Stimulated activated CD8-positive, alpha-beta memory T cell treated with anti-CD3 and anti-CD28 coated beads, Interleukin-15, amount 100 ng/mL, for 1 hour (primary cell): ENCODE measurements at regions not wholly inside any gene's neighbourhood (a gene's known extent, or its start where the extent isn't known, plus 50 kb on each side); places are given as distances from the start of the nearest gene placed in this dataset.

ENCODE experiments used
- DNase-seq: peaks from one replicate; pipeline ENCODE4 v3.0.0-alpha.2; 2020; ENCODE audit warnings: low read depth

DNA sequence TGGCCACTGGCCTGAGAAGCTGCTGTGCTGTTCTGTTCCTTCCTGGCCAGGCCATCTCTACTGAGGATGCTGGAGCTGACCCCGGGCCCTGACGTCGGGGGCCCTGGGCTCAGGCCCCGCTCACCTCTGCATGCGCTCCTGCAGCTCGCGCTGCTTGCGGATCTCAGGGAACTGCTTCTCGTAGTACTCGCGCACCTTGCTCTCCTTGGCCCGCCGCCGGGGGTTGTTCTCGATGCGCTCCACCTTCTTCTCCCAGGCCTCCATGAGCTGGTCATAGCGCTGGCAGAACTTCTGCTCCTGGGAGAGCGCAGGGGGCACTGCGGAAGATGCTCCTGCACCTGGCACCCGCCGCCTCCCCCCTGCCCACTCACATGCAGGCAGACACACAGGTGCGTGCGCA lies 135.6 kb downstream of the RFLNA start:
- no peak for DNase-seq

DNA sequence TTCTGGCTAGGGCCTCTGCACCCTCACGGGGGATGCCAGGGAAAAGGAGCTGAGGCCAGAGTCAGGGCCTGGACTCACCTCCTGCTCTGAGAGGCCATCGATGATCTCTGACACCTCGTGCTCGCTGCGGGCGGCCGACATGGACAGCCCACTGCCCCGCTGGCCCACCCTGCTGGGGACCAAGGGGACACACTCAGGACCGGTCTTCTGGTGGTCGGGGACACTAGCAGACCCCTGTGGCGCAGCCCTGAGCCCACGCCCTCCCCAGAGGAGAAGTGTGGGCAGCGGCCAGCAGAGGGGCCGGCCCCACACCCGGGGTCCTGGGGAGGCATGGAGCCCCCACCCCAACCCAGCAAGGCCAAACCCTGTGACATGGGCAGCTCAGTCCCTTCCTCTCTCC lies 134.6 kb downstream of the RFLNA start:
- no peak for DNase-seq

DNA sequence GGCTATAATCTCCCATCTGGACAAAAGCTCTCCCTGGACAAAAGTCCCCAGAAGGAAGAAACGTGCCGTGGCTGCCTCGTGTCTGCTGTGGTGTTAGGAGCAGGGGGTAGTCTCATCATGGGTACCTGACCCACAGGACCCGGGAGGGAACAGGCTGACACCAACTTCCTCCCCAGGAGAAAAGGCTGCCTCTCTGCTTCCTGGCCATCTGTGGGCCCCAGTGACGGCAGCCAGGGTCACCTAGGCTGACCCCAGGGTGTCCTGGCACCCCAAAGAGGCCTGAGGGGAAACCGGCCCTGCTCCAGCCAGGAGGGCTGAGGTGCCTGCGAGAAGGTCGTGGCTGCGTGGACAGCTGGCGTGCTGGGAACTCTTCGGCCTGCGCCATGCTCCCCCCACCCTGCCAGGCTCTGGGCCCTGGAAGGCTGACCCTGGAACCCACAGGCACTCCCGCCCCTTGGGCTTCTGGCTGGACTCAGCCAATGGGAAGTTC lies 133.9 kb downstream of the RFLNA start:
- DNase-seq: no peak

DNA sequence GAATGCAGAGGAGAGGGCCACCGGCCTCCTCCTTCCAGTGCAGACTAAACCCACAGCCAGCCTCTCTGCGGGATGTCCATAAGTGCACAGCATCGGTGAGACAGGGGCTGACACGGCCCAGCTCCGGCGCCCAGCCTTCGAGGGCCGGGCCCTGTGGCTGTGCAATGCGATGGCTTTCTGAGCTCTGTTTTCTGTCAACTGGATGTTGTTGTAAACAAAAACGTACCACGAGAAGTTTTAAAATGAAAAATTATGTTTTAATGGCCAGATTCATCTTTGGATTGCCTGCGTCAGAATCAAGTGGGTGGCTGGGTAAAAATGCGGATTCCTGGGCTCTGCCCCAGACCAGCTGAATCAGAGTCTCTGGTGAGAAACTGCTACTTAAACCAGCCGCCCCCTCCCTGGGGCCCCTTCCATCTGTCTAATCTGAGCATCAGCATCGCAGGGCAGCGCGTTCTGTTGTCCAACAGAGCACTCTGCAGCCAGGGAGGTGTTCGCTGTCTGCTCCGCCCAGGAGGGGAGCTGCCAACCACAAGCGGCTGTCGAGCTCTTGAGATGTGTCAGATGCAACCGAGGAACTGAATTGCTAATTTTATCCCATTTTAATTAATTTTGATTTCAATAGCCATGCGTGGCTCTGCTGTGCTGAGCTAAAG lies 133.4 kb downstream of the RFLNA start:
- no peak for DNase-seq

DNA sequence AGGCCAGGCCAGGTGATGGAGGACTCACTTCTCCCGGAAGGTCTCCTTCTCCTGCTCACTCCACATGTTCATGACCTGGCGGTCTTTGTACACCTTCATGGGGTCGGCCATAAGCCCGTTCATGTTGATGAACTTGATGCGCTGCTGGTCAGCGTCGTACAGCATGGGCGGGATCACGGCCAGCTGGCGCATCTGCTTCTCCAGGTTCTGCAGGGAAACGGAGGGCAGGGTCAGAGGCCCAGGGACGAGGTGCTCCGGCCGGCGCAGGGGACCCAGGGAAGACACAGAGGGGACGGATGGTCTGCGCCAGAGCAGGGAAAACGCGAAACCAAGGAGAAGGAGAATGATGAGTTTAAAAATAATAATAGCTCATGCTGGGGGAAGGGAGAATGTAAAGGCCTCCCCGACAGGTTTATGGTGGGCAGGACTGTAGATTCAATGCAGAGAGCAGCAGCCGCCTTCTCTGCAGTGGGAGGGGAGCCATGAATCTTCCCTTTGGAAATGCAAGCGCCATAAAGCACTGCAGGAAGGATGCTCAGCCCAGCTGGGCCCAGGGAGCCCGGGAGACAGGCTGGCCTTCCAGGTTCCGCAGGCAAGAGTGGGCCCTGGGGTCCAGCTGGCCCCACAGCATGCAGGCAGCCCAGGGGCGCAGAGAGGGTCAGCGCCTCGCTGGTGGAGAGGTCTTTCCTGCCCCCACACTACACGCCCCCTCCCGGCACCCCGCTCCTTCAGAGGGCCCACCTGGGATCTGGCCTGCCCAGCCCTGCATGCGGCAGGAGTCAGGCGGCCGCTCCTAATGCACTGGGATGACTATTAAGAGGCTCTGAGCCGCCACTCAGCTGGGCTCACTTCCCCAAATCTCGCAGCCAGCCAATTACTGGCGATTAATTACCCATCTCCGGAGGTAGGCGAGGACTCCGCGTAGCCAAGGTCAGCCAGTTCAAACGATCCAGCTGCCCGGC lies 132.0 kb downstream of the RFLNA start:
- DNase-seq: no peak

DNA sequence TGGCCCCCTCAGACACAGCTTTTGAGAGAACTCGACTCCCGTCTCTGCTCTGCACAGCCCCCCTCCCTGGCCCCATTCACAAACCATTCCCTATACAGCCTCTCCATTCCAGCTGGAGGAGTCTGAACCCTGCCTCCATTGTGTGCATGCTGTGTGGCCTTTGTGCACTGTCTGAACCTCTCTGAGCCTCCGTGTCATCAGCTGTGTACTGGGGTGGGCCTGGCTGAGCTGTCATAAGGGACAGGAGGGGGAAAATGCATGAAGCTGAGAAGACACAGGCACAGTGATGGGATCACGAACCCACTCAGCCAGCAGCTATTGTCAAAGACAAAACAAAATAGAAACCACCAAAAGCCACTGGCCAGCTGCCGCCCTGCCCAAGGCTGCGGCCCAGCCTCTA lies 130.8 kb downstream of the RFLNA start:
- DNase-seq: no peak

DNA sequence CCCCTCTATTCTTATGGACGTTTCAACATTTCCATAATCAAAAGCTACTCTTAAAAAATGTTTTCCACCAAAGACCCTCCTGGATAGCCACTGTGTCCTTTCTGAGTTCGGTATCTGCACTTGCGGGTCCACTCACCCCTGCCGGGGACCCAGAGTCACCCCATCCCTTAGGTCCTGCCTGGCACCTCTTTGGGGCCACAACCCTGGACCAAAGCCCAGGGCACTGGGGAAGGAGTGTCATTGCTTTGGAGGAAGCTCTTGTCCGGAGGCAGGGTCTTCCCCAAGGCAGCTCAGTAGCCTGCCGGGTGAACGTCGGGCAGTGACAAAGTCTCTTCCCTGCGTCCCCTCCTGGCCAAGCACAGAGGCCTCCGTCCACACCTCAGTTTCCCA lies 129.6 kb downstream of the RFLNA start:
- no peak for DNase-seq

DNA sequence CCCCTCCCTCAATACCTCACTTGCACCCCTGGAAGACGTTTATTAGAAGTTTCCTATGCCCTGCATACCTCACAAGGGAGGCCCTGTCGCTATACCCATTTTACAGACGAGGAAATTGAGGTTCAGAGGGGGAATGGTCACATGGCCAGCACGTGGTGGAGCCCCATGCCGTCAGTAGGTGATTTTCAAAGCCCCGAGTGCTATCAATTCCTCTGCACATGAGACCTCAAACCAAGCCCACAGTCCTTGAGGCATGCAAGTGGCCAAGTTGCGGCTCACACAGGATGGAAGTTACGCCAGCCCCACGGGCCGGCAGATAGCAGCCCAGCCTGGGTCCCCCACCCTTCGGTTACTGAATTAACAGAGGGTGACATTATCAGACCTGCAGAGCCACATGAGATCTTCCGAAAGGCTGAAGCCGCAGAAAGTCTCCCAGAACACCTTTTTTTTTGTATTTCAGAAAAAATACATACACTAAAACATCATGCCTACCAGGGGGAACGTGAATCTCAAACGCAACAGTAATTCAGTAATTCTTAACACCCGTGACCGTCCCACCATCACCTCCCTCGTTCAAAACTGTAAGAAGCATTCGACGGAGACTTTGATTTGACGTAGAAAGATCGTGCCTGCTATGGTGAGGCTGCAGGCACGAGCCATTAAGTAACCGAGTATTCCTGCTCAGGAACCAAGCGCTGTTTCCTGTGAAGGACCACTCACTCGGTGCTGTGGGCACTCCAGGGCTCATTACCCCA lies 129.0 kb downstream of the RFLNA start:
- peak; percentile 14 for DNase-seq

DNA sequence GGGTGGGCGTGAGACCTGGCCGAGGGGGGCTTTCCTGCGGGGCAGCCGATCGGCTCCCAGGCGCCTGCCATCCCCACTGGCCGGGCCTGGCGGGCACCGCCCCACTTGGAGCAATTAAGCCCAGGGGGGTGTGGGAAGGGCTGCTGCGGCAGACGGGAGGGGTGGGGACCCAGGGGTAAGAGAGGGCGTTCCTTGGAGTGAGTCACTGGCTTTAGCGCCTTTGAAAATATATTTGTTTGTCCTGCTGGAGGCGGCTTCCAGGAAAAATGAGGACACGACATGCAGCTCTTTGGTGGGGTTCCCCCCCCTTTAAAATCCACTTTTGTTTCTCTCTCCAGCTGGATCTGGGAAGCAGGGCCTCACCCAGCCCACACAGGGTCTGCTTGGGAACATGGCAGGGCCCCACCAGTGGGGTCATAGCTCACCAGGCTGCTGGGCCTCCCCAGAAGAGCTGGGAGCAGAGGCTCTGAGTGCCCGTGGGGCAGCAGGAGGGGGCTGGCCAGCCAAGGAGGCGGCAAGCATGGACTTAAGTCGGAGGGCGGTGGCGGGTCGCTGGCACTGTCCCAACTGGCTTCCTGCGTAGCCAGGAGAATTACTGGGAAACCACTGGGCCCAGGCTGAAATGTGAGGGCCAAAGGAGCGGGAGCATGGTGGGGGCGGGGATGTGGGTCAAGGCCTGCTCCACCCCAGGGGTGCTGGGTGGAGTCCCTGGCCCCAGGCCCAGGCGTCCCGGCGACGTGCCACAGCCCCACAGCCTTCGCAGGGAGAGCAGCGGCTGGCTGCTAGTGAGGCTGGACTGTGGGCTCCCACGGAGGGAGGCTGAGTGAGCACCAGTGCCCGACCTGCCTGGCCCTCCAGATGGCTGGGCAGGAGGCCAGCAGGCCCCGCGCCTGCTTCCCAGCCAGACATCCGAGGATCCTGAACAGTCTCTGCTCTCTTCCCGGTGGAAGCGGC lies 128.0 kb downstream of the RFLNA start:
- no peak for DNase-seq

DNA sequence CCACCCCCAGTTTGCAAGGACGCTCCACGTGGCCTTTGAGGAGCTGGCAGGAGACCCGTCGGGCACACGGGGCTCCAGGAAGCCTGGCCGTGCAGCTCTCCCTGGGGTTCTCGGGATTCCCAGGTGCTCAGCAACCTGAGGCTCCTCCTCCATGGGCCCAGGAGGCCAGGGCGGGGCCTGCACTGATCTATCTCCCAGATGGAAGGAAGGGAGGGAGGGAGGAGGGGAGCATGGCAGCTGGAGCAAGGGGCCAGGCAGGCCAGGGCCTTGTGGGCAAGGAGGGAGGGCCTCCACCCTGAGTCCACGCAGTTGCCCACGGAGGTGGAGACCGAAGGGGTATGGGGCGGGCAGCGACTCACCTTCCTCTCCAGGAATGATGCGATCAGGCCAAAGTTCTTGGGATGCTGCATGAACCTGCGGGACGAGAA lies 127.3 kb downstream of the RFLNA start:
- DNase-seq: no peak

DNA sequence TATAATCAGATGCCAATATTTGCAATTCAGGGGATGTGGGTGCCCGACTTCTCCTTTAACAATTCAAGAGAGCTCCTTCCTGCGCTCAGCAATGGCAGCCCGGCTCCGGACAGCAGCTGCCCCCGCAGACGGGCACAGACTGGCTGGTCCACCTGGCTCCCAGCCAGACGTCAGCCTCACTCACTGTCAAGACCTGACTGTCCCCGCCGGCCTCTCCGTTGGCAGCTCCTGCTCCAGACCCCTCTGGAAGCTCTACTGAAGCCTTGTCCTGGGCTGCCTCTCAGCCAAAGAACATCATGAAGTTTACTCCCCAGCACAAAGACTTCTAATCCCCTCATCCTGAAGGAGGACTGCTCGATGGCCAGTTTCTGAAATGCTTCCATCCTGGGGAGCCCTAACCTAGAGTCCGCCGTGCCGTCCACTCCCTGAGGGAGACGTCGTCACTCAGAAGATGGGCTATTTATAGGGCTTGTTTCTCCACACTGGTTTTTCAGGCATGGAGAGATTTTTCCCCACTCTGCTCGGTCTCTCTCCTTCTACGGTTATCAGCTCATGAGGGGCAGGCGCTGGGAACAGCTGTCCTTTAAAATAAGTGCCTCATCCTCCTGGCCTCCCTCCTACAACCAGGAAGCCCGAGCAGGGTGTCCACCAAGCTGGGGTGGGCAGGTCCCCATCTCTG lies 126.2 kb downstream of the RFLNA start:
- no peak for DNase-seq

DNA sequence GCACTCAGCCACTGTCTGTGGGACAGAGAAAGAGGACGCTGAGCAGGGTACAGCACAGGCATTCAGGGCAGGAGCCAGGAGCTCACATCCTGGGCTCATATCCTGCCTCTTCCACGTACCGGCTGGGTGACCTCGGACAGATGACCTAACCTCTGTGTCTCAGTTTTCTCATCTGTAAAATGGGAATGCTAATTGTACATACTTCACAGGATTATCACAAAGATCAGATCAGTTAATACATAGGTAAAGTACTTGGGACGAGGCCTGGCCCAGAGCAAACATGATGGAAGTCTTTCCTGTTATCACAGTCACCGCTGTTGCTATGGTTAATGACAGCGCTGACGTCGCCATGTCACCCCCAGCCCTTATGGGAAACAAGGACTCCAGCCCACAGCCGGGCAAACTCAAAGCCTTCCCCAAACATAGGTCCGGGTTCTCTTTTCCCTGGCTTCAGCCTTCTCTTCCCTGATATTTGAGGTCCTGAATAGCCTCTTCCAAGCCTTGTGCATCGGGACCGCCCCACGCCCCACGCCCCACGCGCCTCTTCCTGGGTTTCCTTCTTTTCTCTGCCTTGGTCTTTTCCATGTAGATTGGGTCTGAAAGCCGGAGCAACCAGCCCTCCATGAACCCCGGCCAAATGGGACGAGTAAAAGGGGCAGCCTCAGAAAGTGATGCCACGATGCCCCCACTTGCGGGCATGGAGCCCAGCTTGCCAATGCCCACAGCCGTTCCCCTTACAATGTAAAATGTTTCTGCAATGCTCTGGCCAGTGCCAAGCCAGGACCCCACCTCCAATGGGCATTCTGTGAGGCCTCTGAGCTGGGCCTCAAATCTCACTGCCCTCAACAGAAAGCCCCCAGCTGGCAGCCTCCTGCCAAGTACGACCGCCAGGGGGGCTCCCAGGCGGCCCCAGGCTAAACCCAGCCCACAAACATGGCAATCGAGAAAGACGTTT lies 125.4 kb downstream of the RFLNA start:
- DNase-seq: no peak

DNA sequence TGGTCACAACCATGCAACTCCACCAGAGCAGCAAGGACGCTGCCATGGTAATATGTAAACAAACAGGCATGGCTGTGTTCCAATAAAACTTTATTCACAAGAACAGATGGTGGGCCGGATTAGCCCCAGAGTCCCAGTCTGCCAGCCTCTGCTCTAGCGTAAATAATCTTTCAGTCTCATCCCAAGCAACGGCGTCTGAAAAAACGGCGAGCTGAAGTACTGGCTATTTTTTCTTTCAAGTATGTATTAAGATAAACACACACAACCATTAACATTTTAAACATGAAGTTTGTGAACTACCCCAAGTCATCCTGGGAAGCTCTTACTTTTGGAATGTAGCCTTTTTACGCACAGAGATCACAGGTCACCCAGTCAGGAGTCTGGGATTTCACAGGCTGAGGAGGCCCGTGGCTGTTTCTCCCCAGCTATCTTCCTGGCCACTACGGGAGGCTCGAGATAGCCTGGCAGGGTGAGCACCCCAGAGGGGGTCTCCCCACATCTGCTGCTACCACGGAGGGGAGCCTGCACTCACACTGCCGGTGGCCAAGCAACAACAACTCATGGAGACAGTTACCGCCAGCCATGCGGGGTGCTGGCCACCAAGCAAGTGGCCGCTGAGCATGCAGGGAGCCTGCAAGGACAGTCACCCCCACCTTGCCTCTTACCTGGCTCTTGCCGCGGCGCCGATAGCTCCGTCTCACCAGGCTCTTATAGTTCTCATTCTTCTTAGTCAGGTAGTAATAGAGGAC lies 124.6 kb downstream of the RFLNA start:
- no peak for DNase-seq

DNA sequence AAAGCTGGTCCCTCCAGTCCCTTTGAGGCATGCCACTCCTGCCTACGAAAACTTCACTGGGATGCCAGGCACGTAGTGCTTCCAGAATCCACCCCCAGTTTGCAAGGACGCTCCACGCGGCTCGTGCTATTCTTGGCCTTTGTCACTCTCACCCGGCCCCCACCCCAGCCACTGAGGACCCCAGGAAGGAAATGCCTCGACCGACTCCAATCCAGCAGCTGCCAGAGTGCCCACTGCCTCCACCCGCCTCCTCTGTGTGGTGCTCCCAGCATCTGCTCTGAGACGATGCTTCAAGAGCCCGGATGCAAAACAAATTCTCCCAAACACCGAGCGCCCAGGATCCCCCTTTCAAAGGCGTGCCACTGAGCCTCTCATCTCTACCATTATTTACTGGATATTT lies 123.9 kb downstream of the RFLNA start:
- DNase-seq: no peak

DNA sequence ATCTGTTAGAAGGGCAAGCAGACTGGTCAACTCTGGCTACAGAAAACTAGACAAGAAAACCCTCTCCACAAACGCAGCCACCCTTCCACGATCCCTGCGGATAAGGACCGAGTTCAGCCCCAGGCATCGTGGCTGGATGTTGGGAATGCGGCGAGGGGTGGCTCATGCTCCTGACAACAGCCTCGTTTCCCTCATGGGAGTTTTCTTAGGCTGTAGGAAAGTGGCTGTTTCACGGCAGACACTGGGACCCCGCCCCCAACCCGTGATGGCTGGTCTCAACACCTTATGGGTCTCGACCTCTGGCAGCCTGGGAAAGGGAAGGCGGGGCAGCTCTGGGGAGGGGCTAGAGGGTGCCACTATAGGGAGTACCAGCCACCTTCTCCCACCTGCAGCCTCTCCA lies 123.3 kb downstream of the RFLNA start:
- DNase-seq: no peak

DNA sequence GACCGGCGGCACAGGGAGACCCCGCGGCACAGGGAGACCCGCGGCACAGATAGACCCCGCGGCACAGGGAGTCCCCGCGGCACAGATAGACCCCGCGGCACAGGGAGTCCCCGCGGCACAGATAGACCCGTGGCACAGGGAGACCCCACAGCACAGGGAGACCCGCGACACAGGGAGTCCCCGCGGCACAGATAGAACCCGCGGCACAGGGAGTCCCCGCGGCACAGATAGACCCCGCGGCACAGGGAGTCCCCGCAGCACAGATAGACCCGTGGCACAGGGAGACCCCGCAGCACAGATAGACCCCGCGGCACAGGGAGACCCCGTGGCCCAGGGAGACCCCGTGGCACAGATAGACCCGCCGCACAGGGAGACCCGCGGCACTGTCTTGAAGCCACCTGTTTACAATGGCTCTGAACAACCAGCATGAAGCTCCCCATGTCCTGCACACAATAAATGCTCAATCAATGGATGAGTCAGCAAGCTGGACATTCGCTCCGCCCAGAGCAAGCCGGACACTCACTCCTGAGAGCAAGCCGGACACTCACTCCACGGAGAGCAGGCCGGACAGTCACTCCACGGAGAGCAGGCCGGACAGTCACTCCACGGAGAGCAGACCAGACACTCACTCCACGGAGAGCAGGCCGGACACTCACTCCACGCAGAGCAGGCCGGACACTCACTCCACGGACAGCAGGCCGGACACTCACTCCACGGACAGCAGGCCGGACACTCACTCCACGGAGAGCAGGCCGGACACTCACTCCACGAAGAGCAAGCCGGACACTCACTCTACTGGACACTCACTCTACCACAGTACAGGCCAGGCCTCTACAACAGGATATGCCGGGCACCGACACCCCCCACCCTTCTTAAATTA lies 121.9 kb downstream of the RFLNA start:
- no peak for DNase-seq

DNA sequence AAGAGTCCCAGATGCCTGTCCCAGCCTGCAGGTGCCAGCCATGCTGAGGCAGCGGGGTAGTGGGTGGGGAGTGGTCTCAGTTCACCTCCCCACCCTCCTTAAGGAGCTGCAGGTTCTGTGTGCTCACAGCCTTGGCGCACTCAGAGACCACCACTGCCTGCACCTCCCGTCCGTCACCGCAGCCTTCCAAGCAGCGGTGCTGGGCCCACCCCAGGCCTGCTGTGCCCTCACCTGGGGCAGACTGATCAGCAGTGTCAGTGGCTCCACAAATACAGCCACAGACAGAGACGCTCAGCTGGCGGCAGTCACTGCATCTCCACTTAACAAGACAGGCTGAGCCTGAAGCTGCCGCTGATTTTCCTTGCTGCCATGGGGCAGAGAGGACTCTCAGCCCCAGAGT lies 120.2 kb downstream of the RFLNA start:
- no peak for DNase-seq

DNA sequence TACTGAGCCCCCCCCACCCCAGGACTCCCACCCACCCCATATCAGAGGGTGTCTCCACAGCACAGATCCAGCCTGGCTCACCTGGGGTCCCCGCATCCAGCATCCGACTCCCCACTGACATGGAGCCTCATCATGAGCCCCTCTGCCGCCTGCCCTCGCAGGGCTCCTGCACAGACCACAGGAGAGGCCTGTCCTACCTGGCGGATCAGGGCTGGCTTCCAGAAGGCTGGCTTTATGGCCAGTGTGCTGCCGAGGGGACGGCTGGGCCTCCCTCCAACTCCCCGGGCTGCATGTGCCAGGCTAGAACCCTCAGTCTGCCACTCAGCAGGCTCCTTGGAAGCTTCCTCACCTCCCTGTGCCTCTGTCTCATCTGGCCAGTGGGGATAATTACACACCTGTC lies 119.0 kb downstream of the RFLNA start:
- no peak for DNase-seq
